ENCODE measurements at regions not wholly inside any gene's neighbourhood (a gene's known extent, or its start where the extent isn't known, plus 50 kb on each side); places are given as distances from the start of the nearest gene placed in this dataset.
"Not testable (repeated sequence)": the region's sequence is repeated elsewhere in the genome, so short reads cannot be mapped to it uniquely, and the experiment has no call there.

DNA sequence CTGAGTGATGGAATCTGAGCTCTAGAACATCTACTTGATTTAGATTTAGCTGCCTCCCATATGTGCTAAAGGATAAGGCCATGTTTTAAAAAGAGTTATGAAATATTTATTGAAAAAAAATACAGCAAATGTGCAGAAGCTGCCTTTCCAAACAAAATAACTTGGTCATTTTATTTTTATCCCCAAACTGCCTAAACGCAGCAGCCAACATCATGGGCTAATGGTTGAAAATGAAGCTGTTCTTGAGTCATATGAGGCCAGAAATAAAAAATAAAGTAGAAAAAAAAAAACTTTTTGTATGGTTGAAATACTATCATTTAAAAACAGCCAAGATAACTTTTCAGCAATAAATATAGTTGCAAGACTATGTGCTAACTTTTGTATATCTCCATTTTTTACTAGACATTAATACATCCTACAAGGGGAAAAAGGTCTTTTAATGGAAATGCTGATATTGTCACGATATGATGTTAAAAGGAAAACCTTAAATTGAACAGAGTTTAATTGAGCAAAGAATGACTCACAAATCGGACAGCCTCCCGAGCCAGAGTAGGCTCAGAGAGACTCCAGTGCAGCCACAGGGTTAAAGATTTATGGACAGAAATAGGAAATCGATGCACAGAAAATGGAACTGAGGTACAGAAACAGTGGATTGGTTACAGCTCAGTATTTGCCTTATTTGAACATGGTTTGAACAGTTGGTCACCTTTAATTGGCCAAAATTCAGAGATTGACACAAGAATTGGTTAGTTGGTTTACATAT, 305.8 kb downstream of the MDFIC start:
- DNase-seq (ENCODE audit: low read depth): no peak
- in situ Hi-C loops (cut with HindIII; ENCODE audit: low pct_unique_long_range_greater_than_20kb, low sequenced_read_pairs): no loop called here

DNA sequence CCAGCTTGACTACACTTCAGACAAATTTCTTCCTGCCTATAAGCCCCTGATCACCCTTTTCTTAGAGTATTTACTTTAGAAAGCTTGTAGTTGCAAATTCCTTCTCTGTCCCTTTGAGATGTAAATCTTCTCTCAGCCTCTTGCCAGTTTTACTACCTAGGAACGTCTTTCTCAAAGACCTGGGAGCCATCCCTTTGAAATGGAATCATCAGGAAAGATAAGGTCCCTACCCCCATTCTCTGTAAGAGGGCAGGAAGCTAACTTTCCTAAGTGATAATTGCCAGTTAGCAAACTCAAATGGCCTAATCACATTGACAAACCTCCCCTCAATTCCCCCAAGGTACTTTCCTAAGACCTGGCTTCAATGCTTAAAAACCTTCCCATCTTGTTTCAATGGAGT, 304.5 kb downstream of the MDFIC start:
- no peak for DNase-seq (ENCODE audit: low read depth)
- in situ Hi-C loops (cut with HindIII; ENCODE audit: low pct_unique_long_range_greater_than_20kb, low sequenced_read_pairs): no loop called here

DNA sequence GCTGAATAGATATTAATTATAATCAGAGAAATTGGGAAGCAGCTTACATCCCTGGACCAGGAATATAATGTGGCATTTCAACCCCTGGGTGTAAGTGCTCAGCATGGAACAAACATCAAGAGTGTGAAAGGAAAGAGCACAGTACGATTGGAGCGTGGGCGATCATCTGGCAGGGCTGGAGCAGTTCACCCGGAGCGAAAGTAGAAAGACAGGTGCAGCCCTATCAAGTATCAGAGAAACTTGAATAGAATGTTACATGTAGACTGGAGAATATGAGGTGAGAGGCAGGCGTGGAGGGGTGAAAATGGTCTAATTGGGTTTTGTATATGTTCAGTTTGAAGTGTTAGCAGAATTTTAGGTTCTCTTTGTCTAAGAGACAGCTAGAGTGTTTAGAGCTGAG, 303.0 kb downstream of the MDFIC start:
- in situ Hi-C loops (cut with HindIII; ENCODE audit: low pct_unique_long_range_greater_than_20kb, low sequenced_read_pairs): no loop called here
- DNase-seq (ENCODE audit: low read depth): no peak

GRCh38 chr7:115223959-115224358, 302.1 kb downstream of the MDFIC start:
- in situ Hi-C loops (cut with HindIII; ENCODE audit: low pct_unique_long_range_greater_than_20kb, low sequenced_read_pairs): no loop called here
- DNase-seq (ENCODE audit: low read depth): no peak

- DNase-seq (ENCODE audit: low read depth): no peak
- in situ Hi-C loops (cut with HindIII; ENCODE audit: low pct_unique_long_range_greater_than_20kb, low sequenced_read_pairs): no loop called here
Observed at GRCh38 chr7:115221456-115221855, 299.6 kb downstream of the MDFIC start.

DNA sequence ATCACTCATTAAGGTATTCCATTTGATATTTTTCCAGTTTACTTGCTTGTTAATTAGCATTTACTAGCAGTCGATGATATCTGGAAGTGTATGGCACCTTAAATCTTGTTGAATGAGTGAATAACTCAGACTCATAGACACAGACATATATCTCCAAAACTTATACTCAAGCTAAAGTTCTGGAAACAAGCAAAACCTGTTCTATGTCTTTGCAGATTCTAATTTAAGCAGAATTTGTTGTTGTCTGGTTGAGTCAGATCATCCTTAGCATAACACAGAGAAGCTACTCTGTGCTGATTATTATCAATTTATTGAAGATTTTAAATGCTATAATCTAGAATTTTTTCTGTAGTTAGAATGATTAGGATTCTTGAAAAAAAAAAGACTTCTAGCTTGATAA, 296.2 kb downstream of the MDFIC start:
- DNase-seq (ENCODE audit: low read depth): no peak
- in situ Hi-C loops (cut with HindIII; ENCODE audit: low pct_unique_long_range_greater_than_20kb, low sequenced_read_pairs): no loop called here

GRCh38 chr7:115217373-115217772, 295.5 kb downstream of the MDFIC start:
- DNase-seq (ENCODE audit: low read depth): no peak
- in situ Hi-C loops (cut with HindIII; ENCODE audit: low pct_unique_long_range_greater_than_20kb, low sequenced_read_pairs): no loop called here

DNA sequence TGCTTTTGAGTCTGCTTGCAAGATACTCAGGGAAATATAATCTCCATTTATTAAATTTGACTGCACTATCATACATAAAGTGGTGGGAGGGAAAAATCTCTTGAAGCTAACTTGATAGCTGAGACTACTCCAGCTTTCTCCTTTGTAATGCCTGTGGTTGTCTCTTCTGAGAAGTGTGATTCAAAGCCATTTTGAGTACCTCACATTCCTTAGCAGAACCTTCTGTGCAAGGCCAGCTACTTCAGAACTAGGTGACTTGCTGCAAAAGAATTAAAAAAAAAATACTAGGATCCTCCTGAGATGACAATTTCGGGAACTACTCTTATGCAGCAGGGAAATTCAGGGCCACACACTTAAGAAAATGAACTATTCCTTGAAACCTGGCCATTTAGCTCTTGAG, 294.8 kb downstream of the MDFIC start:
- no peak for DNase-seq (ENCODE audit: low read depth)
- in situ Hi-C loops (cut with HindIII; ENCODE audit: low pct_unique_long_range_greater_than_20kb, low sequenced_read_pairs): no loop called here

- DNase-seq (ENCODE audit: low read depth): no peak
- in situ Hi-C loops (cut with HindIII; ENCODE audit: low pct_unique_long_range_greater_than_20kb, low sequenced_read_pairs): no loop called here
Observed at GRCh38 chr7:115211171-115211570, 289.3 kb downstream of the MDFIC start.

GRCh38 chr7:115210552-115210951, 288.7 kb downstream of the MDFIC start:
- DNase-seq (ENCODE audit: low read depth): no peak
- in situ Hi-C loops (cut with HindIII; ENCODE audit: low pct_unique_long_range_greater_than_20kb, low sequenced_read_pairs): no loop called here

- DNase-seq (ENCODE audit: low read depth): no peak
- in situ Hi-C loops (cut with HindIII; ENCODE audit: low pct_unique_long_range_greater_than_20kb, low sequenced_read_pairs): no loop called here
Observed at GRCh38 chr7:115208710-115209560, 287.0 kb downstream of the MDFIC start.

DNA sequence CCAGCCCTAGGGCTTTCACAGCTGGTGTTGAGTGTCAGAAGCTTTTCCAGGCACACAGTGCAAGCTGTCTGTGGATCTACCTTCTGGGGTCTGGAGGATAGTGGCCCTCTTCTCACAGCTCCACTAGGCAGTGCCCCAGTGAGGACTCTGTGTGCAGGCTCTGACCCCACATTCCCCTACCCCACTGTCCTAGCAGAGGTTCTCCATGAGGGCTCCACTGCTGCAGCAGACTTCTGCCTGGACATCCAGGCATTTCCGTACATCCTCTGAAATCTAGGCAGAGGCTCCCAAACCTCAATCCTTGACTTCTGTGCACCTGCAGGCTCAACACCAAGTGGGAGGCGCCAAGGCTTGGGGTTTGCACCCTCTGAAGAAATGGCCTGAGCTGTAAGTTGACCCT, 284.5 kb downstream of the MDFIC start:
- DNase-seq (ENCODE audit: low read depth); in situ Hi-C loops (cut with HindIII; ENCODE audit: low pct_unique_long_range_greater_than_20kb, low sequenced_read_pairs): not testable (repeated sequence)

DNA sequence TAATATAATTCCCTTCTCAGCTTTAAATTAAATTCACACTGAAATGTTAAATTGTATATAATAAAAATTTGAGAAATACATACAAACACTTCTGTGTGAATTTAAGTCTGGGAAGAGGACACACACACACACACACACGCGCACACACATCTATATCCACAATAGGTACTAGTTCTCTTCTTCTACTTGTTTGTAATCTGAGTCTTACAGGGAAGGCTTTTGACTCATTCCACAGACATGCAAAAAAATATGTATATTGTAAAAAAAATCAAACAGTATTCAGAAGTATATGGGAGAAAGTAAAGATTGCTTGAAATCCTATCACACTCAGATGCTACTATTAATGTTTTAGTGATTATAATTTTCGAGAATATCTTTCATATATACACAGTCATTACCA, 276.2 kb downstream of the MDFIC start:
- in situ Hi-C loops (cut with HindIII; ENCODE audit: low pct_unique_long_range_greater_than_20kb, low sequenced_read_pairs): no loop called here

GRCh38 chr7:115195208-115195607, 273.3 kb downstream of the MDFIC start:
- DNase-seq (ENCODE audit: low read depth): no peak
- in situ Hi-C loops (cut with HindIII; ENCODE audit: low pct_unique_long_range_greater_than_20kb, low sequenced_read_pairs): no loop called here

More for the DNA sequence above, 276.2 kb downstream of the MDFIC start:
- DNase-seq (ENCODE audit: low read depth): no peak

DNA sequence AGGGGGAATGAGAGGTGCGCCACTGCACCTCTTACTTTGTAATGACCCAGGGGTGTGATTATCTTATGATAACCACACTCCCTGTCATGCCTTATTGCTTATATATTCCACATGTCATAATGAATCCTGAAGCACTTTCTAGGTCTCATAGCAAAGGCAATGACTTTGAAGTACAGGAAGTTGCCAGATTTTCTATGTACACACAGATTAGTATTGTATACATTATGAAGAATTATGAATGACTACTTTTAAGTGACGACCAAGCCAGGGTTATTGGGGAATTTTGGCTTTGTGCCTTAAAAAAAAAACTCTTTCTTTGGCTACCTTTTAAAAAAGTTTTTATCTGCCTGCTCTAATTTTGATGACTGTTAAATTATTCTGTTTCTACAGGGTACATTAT, 269.6 kb downstream of the MDFIC start:
- no peak for DNase-seq (ENCODE audit: low read depth)
- in situ Hi-C loops (cut with HindIII; ENCODE audit: low pct_unique_long_range_greater_than_20kb, low sequenced_read_pairs): no loop called here

- peak; percentile 41 for DNase-seq (ENCODE audit: low read depth)
- in situ Hi-C loops (cut with HindIII; ENCODE audit: low pct_unique_long_range_greater_than_20kb, low sequenced_read_pairs): no loop called here
Observed at GRCh38 chr7:115183431-115184057, 261.6 kb downstream of the MDFIC start.

- in situ Hi-C loops (cut with HindIII; ENCODE audit: low pct_unique_long_range_greater_than_20kb, low sequenced_read_pairs): no loop called here
- peak; percentile 36 for DNase-seq (ENCODE audit: low read depth)
Observed at GRCh38 chr7:115178835-115179234, 256.9 kb downstream of the MDFIC start.

- in situ Hi-C loops (cut with HindIII; ENCODE audit: low pct_unique_long_range_greater_than_20kb, low sequenced_read_pairs): no loop called here
- DNase-seq (ENCODE audit: low read depth): no peak
Observed at GRCh38 chr7:115177823-115178222, 255.9 kb downstream of the MDFIC start.

DNA sequence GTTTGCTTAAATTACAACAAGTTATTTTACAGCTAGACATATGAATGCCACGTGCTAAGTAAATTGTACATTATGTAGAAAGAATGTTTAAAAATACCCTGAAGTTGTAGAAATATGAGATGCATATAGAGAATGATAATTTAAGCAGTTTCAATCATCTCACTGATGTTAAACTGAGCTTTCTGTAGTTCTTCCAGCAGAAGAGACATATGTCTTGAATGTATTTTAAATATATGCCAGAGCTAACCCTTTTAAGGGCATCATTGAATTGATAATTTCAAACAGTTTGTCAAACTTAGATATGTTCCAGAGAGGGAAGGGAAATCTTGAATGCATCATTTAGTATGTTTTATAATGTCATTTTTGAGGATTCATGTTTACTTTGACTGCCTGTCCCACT, 255.2 kb downstream of the MDFIC start:
- in situ Hi-C loops (cut with HindIII; ENCODE audit: low pct_unique_long_range_greater_than_20kb, low sequenced_read_pairs): no loop called here
- no peak for DNase-seq (ENCODE audit: low read depth)
